ENCODE measurements at regions not wholly inside any gene's neighbourhood (a gene's known extent, or its start where the extent isn't known, plus 50 kb on each side); places are given as distances from the start of the nearest gene placed in this dataset.
"Not testable (repeated sequence)": the region's sequence is repeated elsewhere in the genome, so short reads cannot be mapped to it uniquely, and the experiment has no call there.

- no peak for DNase-seq
Measured at GRCh38 chr2:239723486-239724193, 301.5 kb downstream of the NDUFA10 start.

- DNase-seq: no peak
Measured at GRCh38 chr2:239722760-239723470, 302.2 kb downstream of the NDUFA10 start.

GRCh38 chr2:239721991-239722759, 303.0 kb downstream of the NDUFA10 start:
- no peak for DNase-seq

GRCh38 chr2:239721531-239721930, 303.6 kb downstream of the NDUFA10 start:
- no peak for DNase-seq

DNA sequence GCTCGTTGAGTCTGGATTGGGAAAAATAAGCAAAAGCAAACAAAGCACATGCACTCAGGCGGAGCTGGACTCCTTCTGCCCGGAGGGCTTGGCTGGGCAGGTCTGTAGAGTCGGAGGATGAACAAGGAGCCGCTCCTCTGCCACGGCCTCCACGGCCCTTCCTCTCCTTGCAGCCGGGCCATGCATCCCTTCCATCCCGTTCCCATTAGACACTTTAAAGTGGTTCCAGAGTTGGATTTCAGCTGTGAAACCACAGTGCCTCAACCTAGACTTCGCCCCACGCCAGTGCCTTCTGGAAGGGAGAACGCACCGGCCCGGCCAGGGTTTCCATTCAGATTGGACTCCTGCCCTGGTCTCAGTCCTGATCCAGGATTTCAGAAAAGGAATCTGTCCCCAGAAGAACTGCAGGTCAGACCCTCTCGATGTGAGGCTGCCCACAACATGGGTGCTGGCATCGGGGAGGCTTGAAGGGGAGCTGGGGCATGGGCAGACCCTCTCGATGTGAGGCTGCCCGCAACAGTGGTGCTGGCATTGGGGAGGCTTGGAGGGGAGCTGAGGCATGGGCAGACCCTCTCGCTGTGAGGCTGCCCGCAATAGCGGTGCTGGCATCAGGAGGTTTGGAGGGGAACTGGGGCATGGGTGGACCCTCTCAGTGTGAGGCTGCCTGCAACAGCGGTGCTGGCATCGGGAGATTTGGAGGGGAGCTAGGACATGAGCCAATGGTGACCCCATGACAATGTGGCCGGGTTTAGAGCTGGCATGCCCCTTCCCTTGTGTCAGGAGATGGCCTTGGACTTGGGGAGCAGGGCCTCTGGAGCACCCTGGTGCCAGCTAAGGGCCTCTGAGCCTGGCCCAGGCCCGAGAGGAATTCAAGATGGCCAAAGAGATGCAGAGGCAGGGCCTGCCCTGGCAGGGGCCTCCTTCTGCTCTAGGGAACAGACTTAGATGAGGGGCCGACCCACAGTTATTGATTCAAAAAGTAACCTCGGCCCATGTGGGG, 304.5 kb downstream of the NDUFA10 start:
- no peak for DNase-seq

- DNase-seq: no peak
Measured at GRCh38 chr2:239719791-239720360, 305.3 kb downstream of the NDUFA10 start.

DNA sequence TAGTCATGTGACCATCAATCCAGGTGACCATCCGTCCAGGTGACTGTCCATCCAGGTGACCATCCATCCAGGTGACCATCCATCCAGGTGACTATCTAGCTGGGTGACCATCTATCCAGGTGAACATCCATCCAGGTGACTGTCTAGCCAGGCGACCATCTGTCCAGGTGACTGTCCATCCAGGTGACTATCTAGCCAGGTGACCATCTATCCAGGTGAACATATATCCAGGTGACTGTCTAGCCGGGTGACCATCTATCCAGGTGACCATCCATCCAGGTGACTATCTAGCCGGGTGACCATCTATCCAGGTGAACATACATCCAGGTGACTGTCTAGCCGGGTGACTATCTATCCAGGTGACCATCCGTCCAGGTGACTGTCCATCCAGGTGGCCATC, 306.2 kb downstream of the NDUFA10 start:
- DNase-seq: not testable (repeated sequence)

- no peak for DNase-seq
Measured at GRCh38 chr2:239717706-239718105, 307.4 kb downstream of the NDUFA10 start.

DNA sequence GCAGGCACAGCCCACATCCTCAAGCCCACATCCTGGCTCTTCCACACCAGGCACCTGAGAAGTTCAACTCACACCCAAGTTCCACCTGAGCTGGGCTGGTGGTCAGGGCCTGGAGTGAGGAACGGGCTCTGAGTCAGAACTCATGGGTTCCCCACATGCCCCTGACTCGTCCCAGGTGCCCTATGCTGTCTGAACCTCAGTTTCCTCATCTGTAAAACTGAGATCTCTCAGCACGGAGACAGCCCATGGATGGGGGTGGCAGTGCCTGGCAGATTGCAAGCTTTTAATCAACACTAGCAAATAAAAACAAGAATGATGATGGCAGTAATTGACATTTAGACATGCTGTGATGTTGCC, 307.8 kb downstream of the NDUFA10 start:
- no peak for DNase-seq

DNA sequence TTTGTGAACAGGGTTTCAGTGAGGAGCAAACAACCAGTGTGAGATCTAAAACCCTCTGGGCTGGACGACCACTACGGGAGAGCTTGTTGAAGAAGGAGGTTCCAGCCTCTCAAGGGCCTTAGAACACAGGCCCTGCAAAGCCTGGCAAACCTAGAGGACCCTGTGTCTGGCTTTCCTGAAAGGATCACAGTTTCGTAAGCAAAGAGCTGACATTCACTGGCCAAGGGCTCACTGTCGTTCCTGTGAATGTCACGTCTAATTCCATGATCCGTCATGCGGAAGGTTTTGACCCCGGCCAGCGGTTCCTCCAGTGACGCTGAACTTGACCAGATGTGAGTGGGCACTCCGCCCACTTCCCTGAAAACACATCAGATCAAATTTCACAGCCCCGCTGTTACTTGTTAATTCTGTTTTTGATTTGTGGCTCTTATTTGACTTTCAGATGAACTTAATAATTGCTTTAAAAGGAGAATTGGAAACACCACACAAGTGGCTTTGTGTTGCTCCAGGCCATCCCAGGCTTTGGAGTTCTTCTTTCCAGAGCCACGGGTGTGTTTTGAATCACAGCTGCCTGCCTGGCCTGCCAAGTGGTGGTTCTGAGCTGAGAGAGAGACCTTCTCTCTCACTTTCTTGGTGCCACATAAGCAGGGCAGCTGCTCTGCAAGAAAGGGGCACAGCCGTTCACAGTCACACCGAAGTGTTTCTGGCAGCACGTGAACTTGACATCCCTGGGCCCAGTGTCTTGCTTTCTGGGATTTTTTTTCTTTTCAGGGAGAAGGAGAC, 308.4 kb downstream of the NDUFA10 start:
- no peak for DNase-seq

GRCh38 chr2:239716009-239716408, 309.1 kb downstream of the NDUFA10 start:
- no peak for DNase-seq

DNA sequence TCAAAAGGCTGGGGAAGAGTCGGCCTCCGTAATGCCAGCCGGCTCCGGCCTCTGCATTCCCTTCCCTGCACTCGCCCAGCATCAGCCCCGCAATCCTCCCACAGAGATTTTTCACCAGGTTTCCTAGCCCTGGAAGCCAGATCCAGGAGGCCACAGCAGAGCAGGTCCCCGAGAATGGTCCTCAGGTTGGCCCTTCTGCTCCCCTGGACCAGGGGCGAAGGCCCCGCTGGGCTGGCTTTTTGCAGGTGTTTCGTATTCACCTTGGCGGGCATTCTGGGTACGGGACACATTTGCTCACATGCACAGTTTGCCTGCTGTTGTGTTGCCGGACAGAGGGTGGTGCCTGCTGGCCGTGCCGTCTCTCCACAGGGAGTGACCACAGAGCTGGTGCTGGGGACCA, 309.5 kb downstream of the NDUFA10 start:
- no peak for DNase-seq

- no peak for DNase-seq
Measured at GRCh38 chr2:239715202-239715601, 309.9 kb downstream of the NDUFA10 start.

- DNase-seq: no peak
Measured at GRCh38 chr2:239714116-239714515, 311.0 kb downstream of the NDUFA10 start.

- no peak for DNase-seq
Measured at GRCh38 chr2:239712755-239713154, 311.9 kb upstream of the HDAC4 start.

GRCh38 chr2:239711911-239712570, 311.2 kb upstream of the HDAC4 start:
- DNase-seq: no peak

DNA sequence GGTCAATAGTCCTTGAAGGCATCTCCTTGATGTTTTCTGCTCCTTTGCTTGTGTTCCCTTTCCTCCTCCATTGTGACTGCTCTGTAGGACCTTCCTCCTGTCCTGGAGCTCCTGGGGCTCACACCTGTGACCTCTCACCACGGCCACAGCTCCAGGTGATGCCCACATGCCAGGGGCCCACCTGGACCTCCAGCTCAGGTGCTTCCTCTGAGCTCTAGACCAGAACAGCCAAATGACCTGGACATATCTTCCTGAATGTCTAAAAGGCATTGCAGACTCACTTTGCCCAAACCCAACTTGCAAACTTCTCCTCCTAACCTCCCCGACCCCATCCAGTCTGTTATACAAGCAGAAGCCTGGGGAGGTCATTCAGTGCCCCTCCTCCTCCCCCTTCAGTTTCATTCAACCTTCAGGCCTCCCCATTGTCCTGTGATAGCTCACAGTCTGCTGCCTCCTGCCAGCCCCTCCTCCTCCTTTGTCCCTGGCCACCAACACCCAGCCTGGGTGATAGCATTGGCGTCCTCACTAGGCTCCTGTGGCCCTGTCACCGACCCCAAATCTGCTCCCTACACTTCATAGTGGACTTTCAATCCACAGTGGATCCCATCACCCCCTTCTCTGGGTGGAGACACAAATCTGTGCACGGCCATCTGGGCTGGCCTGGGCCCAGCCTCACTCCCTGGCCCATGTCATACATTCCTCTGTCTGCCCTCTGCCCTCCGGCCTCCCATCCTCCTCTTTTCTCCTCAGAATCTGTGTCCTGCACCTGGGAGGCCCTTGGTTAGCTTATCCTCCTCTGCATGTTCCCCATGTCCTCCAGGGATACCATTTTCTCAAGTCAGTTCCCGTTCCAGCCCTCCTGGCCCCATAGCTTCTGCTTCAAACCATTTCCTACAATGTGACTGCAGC, 310.4 kb upstream of the HDAC4 start:
- no peak for DNase-seq

- no peak for DNase-seq
Measured at GRCh38 chr2:239706367-239706766, 305.5 kb upstream of the HDAC4 start.

DNA sequence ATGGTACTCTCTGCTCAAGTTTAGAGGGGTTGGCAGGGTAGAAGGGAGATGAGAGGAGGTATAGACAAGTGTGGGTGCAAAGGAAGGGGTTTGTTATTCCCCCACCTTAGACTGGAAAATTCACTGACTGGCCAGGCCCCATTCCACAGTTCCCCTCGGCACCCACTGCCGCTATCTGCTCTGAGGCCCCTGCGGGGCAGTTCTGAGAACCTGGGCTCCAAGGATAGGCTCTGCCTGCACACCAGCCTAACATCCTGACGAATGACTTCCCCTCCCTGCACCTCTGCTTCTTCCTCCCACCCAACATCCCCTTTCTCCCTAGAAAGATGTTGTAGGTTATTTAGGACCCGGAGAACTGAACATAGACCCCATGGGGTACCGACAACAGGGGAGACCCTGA, 303.9 kb upstream of the HDAC4 start:
- no peak for DNase-seq

DNA sequence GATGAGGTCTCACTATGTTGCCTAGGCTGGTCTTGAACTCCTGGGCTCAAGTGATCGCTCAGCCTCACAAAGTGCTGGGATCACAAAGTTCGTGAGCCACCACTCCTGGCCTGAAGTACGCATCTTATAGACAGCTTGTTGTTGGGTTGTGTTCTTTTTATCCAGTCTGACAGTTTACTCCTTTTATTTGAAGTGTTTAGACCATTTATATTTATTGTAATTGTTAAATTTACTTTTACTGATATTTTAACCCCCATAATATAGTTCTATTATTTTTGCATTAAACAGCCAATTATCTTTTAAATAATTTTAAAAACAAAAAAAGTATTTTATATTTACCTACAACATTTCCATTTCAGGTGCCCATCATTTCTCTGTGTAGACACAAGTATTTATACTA, 303.0 kb upstream of the HDAC4 start:
- DNase-seq: no peak

Data from NCI-H748 treated with DMSO at 0.1 percent for 48 hours (cell line).